AG09319 (cell line): ENCODE measurements at regions not wholly inside any gene's neighbourhood (a gene's known extent, or its start where the extent isn't known, plus 50 kb on each side); places are given as distances from the start of the nearest gene placed in this dataset.
"Not testable (repeated sequence)": the region's sequence is repeated elsewhere in the genome, so short reads cannot be mapped to it uniquely, and the experiment has no call there.

Source experiments
- DNase-seq: peaks from one replicate; pipeline ENCODE4 v3.0.0-alpha.2; 2010; ENCODE audit warnings: low read depth; ENCODE audit errors: extremely low read depth
- CTCF ChIP-seq: IDR thresholded peaks from 2 replicates; pipeline ENCODE4 v1.5.1; 2011; ENCODE audit warnings: low read depth, mild to moderate bottlenecking, inconsistent platforms, low read length, moderate library complexity

GRCh38 chr9:96108691-96109380 is 193.1 kb downstream of the HSD17B3 start:
- TF ChIP-seq CTCF: no peak
- no peak for DNase-seq

- TF ChIP-seq CTCF: no peak
- no peak for DNase-seq
Observed at GRCh38 chr9:96107436-96107835, 194.5 kb downstream of the HSD17B3 start.

GRCh38 chr9:96100385-96101300 is 201.3 kb downstream of the HSD17B3 start:
- no peak for TF ChIP-seq CTCF
- no peak for DNase-seq

GRCh38 chr9:96090630-96091029 is 211.3 kb downstream of the HSD17B3 start:
- DNase-seq: not testable (repeated sequence)

GRCh38 chr9:96089452-96090085 is 212.4 kb downstream of the HSD17B3 start:
- DNase-seq: no peak
- no peak for TF ChIP-seq CTCF

- no peak for DNase-seq
- TF ChIP-seq CTCF: no peak
Observed at GRCh38 chr9:96088510-96088909, 213.0 kb downstream of the ERCC6L2 start.

- DNase-seq: no peak
Observed at GRCh38 chr9:96087669-96088299, 212.3 kb downstream of the ERCC6L2 start.

More at GRCh38 chr9:96087669-96088299, 212.3 kb downstream of the ERCC6L2 start:
- TF ChIP-seq CTCF: no peak
